WERI-Rb-1 (cell line): ENCODE measurements at regions not wholly inside any gene's neighbourhood (a gene's known extent, or its start where the extent isn't known, plus 50 kb on each side); places are given as distances from the start of the nearest gene placed in this dataset.

ENCODE experiments used
- DNase-seq: peaks from one replicate; pipeline ENCODE4 v3.0.0-alpha.2; 2020
- H3K27ac ChIP-seq: fragments of 250-450 bp; sonication (Bioruptor Pico); 2 replicates; pipeline ENCODE4 v1.5.1; 2020; ENCODE audit warnings: mild to moderate bottlenecking, moderate library complexity
- H3K27me3 ChIP-seq: fragments of 250-450 bp; sonication (Bioruptor Pico); 2 replicates; pipeline ENCODE4 v1.5.1; 2021; ENCODE audit warnings: mild to moderate bottlenecking, low read depth, moderate library complexity; ENCODE audit not compliant: insufficient read depth, severe bottlenecking
- H3K36me3 ChIP-seq: fragments of 250-450 bp; sonication (Bioruptor Pico); 2 replicates; pipeline ENCODE4 v1.5.1; 2020; ENCODE audit warnings: mild to moderate bottlenecking, moderate library complexity
- H3K4me3 ChIP-seq: 2 replicates; pipeline ENCODE4 v1.5.1; 2011; ENCODE audit warnings: low read depth, mild to moderate bottlenecking, control low read depth, low read length
- H3K9me3 ChIP-seq: fragments of 250-450 bp; sonication (Bioruptor Pico); 2 replicates; pipeline ENCODE4 v1.5.1; 2021; ENCODE audit warnings: mild to moderate bottlenecking, moderate library complexity; ENCODE audit not compliant: severe bottlenecking
- TF ChIP-seq, protein P1 (sequence below): IDR thresholded peaks from 2 replicates; pipeline ENCODE4 v1.5.1; 2011; ENCODE audit warnings: low read depth, mild to moderate bottlenecking, control low read depth, inconsistent platforms, low read length

DNA sequence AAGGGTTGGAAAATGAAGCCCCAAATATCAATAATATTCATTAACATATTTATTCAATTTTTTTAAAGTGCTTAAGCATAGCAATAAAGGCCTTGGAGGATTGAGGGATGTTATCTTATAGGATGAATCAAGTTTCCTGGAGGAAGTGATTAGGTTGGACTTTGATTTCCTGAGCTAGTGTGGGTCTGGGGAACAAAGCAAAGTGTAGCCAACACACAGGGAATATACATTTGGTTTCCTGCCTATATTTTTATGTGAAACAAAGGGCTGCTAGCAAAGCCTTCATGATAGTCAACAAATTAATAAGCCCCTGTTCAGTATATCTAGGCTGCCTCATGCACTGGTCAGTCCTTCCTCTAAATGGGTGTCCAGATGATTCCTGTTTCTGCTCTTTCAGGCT lies 261.1 kb upstream of the IL12A start:
- H3K4me3 ChIP-seq = no peak overlapping the region
- no peak for DNase-seq
- TF ChIP-seq, protein P1, sequence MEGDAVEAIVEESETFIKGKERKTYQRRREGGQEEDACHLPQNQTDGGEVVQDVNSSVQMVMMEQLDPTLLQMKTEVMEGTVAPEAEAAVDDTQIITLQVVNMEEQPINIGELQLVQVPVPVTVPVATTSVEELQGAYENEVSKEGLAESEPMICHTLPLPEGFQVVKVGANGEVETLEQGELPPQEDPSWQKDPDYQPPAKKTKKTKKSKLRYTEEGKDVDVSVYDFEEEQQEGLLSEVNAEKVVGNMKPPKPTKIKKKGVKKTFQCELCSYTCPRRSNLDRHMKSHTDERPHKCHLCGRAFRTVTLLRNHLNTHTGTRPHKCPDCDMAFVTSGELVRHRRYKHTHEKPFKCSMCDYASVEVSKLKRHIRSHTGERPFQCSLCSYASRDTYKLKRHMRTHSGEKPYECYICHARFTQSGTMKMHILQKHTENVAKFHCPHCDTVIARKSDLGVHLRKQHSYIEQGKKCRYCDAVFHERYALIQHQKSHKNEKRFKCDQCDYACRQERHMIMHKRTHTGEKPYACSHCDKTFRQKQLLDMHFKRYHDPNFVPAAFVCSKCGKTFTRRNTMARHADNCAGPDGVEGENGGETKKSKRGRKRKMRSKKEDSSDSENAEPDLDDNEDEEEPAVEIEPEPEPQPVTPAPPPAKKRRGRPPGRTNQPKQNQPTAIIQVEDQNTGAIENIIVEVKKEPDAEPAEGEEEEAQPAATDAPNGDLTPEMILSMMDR = no peak
- H3K27me3 ChIP-seq = no peaks in the 10 kb centered on the region
- H3K9me3 ChIP-seq = no peaks in the 10 kb centered on the region
- H3K27ac ChIP-seq = no peak overlapping the region
- no peaks in the 10 kb centered on the region for H3K36me3 ChIP-seq

DNA sequence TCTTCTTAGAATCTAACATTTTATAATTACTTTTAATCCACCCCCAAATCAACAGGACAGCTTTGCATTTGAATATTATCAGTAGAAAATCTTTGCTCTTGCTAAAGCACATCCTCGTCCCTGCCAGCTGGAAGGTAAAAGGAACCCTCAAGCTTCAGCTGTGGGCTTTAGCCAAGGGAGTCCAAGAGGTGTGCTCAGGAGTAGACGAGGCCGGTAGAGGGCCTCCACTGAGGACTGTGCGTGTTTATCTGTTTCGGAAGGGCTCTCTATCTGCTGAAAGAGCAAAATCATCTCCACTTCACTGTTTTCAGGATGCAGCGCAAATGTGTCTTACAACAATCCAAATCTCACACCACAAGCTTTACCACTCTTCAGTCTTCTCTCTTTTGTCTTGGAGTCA lies 257.4 kb upstream of the IL12A start:
- no peaks in the 10 kb centered on the region for H3K27me3 ChIP-seq
- H3K9me3 ChIP-seq = no peaks in the 10 kb centered on the region
- H3K36me3 ChIP-seq = no peaks in the 10 kb centered on the region
- no peak for DNase-seq
- no peak overlapping the region for H3K27ac ChIP-seq
- TF ChIP-seq, protein P1 = no peak
- no peak overlapping the region for H3K4me3 ChIP-seq

DNA sequence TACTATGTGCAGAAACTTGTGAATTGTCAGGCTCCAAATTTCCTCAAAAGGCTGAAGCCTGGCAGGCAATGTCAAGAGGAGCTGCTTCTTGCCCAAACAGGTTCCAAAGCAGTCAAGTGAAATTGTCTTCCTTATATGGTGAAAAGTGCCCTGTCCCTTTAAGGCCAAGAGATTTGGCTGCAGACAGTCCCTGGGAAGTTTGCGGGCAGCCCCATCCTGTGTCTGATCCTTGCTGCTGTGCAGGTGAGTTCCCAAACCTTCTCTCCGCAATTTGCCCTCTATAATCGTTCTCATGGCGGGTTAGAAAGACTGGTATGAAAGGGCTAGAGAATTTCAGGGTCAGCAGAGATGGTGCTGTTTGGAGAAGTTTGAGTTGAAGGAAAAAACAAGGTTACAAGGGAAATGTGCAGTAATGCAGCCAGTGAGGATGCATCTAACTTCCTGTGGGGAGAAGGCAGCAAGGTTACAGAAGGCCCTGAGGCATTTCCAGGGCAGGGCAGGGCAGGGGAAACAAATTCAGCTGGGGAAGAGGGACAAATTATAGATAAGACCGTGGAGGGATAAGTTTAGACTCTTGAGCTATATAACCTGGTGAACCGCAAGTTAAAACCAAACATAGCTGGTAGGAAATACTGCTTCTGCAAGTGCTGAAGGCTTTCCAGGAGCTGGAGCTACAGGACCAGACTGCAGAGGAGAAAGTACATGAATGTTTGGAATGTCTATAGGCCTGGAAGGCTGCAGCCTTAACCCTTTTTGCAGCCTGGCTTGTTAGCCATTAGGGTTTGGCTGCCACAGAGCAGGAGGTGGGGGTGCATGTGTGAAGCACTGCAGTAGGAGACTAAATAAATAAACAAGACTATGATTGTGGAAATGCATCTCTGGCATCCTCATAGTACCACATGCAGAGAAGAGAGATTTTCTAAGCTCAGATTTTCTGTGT lies 256.2 kb upstream of the IL12A start:
- H3K27ac ChIP-seq = no peak overlapping the region
- H3K4me3 ChIP-seq = no peak overlapping the region
- H3K9me3 ChIP-seq = no peaks in the 10 kb centered on the region
- DNase-seq = no peak
- no peaks in the 10 kb centered on the region for H3K27me3 ChIP-seq
- TF ChIP-seq, protein P1 = no peak
- no peaks in the 10 kb centered on the region for H3K36me3 ChIP-seq

DNA sequence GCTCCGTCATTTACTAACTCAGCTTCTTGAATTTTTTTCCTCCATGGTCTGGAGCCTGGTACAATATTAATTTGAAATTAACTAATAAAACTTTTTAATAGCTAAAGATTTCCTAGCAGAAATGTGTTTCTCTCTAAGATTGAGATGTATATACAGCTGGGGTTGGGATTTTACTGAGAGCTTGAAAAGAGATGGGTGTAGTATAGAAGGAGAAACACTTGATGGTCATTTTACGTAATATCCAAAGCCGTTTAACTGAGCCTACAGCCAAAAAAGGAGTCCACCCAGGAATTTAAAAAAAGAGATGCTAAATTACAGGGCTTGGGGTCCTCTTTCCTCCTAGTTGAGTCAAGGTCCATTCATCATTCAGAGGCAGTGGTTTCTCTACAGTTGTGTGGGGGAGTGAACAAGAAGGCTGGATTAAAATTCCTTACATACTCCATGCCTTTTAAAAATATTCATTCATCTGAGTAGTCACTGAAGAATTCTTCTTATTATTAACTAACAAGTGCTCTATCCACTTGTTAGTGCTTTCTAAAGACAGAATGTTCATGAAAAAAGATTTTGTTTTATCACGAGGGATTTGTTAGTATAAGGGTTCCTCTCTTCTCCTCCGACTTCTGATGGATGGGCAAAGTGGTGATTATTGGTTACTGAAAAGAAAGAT lies 255.3 kb upstream of the IL12A start:
- no peak for DNase-seq
- Histone ChIP-seq H3K27ac (no peak overlapping the region), H3K4me3 (no peak overlapping the region)

DNA sequence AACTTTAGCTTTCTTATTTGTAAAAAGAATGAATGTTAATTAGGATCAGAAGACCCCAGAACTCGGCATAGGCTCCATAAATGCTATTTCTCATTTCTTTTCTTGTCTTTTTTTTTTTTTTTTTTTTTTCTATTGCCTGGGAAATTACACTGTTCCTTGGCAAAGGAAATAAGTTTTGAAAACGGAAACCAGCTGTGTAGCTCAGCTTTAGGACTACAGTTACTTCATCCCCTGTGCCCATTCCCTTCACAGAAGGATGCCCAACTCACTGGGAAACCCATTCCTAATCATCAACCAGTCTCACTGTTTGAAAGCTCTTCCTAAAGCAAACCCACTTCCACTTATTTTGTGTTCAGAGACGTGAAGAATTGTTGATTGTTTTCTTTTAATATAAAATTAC lies 254.0 kb upstream of the IL12A start:
- no peak overlapping the region for H3K4me3 ChIP-seq
- H3K27ac ChIP-seq = no peak overlapping the region
- H3K27me3 ChIP-seq = no peaks in the 10 kb centered on the region
- no peaks in the 10 kb centered on the region for H3K9me3 ChIP-seq
- no peak for DNase-seq
- TF ChIP-seq, protein P1 = no peak
- H3K36me3 ChIP-seq = no peaks in the 10 kb centered on the region

More for the DNA sequence above, 255.3 kb upstream of the IL12A start:
- TF ChIP-seq, protein P1 = no peak
- Histone ChIP-seq H3K9me3 (no peaks in the 10 kb centered on the region), H3K36me3 (no peaks in the 10 kb centered on the region), H3K27me3 (no peaks in the 10 kb centered on the region)
